GM18498 (cell line): ENCODE measurements at regions not wholly inside any gene's neighbourhood (a gene's known extent, or its start where the extent isn't known, plus 50 kb on each side); places are given as distances from the start of the nearest gene placed in this dataset.
"Not testable (repeated sequence)": the region's sequence is repeated elsewhere in the genome, so short reads cannot be mapped to it uniquely, and the experiment has no call there.

Experiments
- ATAC-seq: cut with Tn5 transposase; IDR thresholded peaks from one replicate; pipeline ENCODE4 v1.9.1; 2021; ENCODE audit warnings: mild to moderate bottlenecking, moderate library complexity; ENCODE audit not compliant: unreplicated experiment

- ATAC-seq, result no peak
Measured at GRCh38 chr12:22808860-22809259, 183.9 kb downstream of the ETNK1 start.

DNA sequence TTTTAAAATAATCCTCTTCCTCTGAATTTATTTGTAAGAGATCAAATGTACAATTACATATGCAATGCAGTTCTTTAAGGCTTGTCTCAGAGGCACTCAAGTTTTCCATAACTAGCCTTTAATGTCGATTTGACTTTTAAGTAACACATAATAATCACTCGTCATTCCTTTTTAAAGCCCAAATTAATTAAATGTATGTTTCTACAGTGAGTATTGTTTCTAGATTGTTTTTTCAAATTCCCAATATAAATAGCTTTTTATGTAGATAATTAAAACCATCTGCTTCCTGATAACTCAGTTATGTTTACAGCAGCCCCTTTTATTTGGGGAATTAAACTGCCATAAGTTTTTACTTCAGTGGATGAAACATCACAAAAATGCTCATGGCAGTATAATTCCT is 185.1 kb downstream of the ETNK1 start:
- ATAC-seq, result no peak

GRCh38 chr12:22812531-22812930 is 187.6 kb downstream of the ETNK1 start:
- no peak for ATAC-seq

GRCh38 chr12:22821985-22822384 is 197.0 kb downstream of the ETNK1 start:
- no peak for ATAC-seq

DNA sequence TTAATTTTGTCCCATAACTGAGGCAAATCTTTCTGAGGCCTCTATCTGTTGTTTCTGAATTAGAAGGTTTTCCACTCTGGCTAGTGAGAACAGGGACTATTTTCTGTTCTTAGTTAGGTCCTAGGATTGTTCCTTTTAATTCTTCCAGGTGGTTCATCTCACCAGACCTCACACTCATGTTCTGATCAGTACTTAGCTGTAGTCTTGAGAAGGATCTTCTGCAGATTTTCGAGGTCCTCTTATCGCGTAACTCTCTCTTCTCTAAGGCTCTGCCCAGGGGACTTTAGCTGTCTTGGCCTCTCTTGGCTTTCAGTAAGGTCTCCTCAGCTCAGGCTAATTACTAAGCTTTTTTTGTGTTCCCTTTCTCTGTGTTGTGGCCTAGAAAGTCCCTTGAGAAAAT is 201.1 kb downstream of the ETNK1 start:
- no peak for ATAC-seq

- not testable (repeated sequence) for ATAC-seq
Measured at GRCh38 chr12:22826446-22826981, 201.5 kb downstream of the ETNK1 start.

- ATAC-seq, result no peak
Measured at GRCh38 chr12:22828066-22828465, 203.1 kb downstream of the ETNK1 start.

GRCh38 chr12:22835431-22835830 is 210.5 kb downstream of the ETNK1 start:
- no peak for ATAC-seq

- ATAC-seq, result no peak
Measured at GRCh38 chr12:22850185-22850584, 225.2 kb downstream of the ETNK1 start.

DNA sequence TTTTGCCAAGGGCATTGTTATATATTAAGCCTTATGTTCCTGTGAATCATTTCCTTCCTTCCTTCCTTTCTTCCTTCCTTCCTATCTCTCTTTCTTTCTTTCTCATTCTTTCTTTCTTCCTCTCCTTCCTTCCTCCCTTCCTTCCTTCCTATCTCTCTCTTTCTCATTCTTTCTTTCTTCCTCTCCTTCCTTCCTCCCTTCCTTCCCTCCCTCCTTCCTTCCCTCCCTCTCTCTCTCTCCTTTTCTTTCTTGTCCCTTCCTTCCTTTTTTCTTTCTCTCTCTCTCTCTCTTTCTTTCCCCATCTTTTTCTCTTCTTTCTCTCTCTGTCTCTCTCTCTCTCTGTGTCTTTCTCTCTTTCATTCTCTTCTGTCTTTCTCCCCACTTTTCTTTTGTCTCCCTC is 226.6 kb downstream of the ETNK1 start:
- ATAC-seq, result no peak

DNA sequence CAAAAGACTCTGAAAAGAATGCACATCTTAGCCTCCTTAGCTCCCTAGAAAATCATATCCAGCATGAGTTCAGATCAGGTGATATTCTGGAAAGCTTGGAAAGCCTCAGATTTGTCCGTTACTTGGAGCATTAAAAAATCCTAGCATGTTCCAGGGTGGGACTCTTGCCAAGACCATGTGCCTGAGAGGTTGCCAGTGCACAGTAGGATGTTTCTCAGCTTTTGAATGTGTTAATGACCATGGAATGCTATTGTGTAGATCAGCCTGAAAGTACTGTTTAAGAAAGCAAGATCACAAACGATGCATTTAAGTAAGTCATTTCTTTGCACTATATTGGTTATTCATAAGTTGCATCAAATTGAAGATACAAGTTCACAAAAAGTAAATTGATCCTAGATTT is 230.5 kb downstream of the ETNK1 start:
- no peak for ATAC-seq

DNA sequence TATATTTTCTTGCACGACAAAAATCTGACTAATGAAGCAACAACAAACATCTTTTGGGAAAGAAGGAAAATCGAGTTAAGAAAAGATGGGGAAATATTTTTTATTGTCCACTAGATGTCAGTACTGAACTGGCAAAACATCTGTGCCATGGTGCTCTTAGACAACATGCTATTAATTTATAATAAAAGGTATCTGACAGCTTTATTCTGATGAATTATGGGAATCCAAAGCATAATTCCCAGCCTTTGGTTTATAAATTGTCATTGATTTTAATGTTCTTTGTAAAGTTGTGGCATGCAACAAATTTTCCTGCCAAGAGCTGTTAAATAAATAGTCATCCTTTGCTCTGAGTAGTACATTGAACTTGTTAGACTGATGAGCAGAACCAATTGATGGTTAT is 231.2 kb downstream of the ETNK1 start:
- no peak for ATAC-seq

DNA sequence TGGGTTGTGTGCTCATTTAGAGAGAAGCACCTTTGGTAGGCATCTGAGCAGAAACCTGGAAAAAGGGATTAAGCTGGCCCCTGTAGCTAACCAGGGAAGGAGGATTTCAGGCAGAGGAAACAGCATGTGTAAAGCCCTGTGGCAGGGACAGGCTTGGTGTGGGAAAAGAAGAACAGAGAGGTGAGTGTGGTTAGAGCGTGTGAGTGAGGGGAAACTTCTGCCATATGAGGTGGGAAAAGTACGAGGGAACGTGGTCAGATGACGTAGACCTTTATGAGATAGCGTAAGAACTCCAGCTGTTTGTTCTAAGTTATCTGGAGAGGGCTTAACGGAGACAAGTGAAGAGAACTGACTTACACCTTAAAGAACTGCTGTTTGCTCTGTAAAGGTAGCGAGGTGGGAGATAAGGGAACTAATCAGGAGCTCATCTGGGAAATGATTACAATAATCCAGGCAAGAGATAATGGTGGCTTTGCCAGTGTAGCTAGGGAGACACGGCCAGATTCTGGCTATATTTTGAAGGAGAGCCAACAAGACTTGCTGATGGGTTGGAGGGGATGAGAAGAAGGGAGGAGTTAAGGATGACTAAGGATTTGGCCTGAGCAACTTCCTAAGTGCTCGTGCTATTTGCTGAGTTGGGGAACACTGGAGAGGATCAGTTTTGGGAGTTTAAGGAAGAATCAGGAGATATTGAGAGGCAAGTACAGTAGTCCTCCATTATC is 234.0 kb downstream of the ETNK1 start:
- peak; percentile 47 for ATAC-seq

GRCh38 chr12:22860926-22861325 is 236.0 kb downstream of the ETNK1 start:
- no peak for ATAC-seq

DNA sequence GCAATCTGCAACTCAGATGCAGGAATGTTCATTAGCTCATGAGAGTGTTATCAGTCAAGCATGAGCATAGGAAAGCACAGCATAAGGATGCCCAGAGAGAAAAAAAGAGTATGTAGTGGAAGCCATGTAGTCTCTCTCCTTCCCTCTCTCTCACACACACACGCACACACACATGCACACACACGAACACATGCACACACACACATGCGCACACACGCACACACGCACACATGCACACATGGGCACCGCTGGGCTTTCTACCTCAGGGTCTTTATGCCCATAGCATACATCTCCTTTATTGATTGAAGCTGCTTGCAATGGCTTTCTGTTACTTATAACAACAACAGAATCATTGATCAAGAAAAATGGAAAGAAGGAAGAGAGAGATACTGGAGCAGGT is 240.9 kb downstream of the ETNK1 start:
- no peak for ATAC-seq

- no peak for ATAC-seq
Measured at GRCh38 chr12:22866406-22866805, 241.4 kb downstream of the ETNK1 start.

GRCh38 chr12:22874151-22874550 is 249.2 kb downstream of the ETNK1 start:
- ATAC-seq, result no peak

- no peak for ATAC-seq
Measured at GRCh38 chr12:22876262-22876661, 251.3 kb downstream of the ETNK1 start.

- no peak for ATAC-seq
Measured at GRCh38 chr12:22879203-22879602, 254.2 kb downstream of the ETNK1 start.

DNA sequence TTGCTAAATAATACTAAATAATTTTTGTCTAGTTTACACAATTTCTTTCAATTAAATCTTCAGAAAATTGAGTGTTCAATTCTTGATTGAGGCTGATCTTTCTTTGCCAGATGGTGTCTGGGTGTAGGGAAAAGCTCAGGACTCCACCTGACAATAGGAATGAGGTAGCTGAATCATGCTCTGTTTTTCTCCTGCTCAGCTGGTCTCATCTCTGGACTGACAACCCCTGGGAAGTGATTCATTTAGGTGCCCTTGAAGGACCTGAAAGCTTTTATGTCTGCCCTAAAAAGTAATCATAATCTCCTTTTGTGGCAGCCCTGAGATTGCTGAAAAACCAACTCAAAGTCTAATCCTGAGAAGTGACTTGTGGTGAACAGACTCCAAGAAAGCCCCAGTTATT is 255.4 kb downstream of the ETNK1 start:
- no peak for ATAC-seq

DNA sequence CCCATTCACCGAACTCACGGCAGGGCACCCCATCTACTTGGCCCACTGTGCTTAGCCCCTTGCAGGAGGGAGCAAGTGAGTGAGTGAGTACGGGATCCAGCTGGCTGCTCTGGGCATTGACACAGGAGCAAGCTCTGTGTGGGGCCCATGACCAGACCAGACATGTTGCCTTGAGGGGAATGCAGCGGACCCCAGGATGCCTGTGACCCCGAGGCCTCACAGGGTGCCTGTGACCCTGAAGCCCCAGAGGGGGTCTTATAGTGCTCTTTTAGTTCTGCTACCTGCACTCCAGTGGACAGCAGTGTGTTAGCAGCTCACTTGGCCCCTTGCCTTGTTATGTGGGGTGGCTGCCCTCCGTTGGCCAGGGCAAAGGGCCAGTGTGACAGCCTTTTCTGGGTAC is 255.8 kb downstream of the ETNK1 start:
- no peak for ATAC-seq

GRCh38 chr12:22881878-22882385 is 257.0 kb downstream of the ETNK1 start:
- no peak for ATAC-seq

DNA sequence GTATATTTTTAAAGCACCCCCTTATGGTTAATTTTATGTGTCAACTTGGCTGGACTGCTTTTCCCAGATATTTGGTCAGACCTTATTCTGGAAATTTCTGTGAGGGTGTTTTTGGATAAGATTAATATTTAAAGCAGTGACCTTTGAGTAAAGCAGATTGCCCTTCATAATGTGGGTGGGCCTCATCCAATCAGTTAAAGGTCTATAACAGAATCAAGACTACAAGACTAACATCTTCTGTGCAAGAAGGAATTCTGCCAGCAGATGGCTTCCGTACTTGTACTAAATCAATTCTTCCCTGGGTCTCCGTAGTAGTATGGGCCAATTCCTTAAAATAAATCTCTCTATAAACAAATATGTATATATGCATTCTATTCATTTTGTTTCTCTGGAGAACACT is 257.6 kb downstream of the ETNK1 start:
- ATAC-seq, result no peak
